ENCODE measurements at regions not wholly inside any gene's neighbourhood (a gene's known extent, or its start where the extent isn't known, plus 50 kb on each side); places are given as distances from the start of the nearest gene placed in this dataset.

GRCh38 chr13:73981595-73981994 lies 152.6 kb downstream of the KLF12 start:
- Histone ChIP-seq H3K4me3 (no peak overlapping the region), H3K36me3 (no peaks in the 10 kb centered on the region), H3K27ac (no peak overlapping the region), H3K4me1 (ENCODE audit: low read depth) (peaks cover 38% of the 10 kb centered on the region), H3K9me3 (ENCODE audit: low read depth) (no peaks in the 10 kb centered on the region), H3K27me3 (no peaks in the 10 kb centered on the region)
- no peak for TF ChIP-seq CTCF (IDR thresholded peaks at IDR 0.05; ENCODE audit: low read depth, low read length)
- DNase-seq (ENCODE audit: low read depth in 1 of 2, low spot score in 1 of 2) = no peak

GRCh38 chr13:73975767-73976166 lies 158.4 kb downstream of the KLF12 start:
- no peaks in the 10 kb centered on the region for H3K36me3 ChIP-seq
- DNase-seq (ENCODE audit: low read depth in 1 of 2, low spot score in 1 of 2) = no peak
- H3K4me3 ChIP-seq = no peak overlapping the region
- no peaks in the 10 kb centered on the region for H3K9me3 ChIP-seq (ENCODE audit: low read depth)
- no peak overlapping the region for H3K27ac ChIP-seq
- TF ChIP-seq CTCF (IDR thresholded peaks at IDR 0.05; ENCODE audit: low read depth, low read length) = no peak
- no peaks in the 10 kb centered on the region for H3K27me3 ChIP-seq
- no peaks in the 10 kb centered on the region for H3K4me1 ChIP-seq (ENCODE audit: low read depth)

- no peak overlapping the region for H3K27ac ChIP-seq
- no peak for DNase-seq (ENCODE audit: low read depth in 1 of 2, low spot score in 1 of 2)
- no peaks in the 10 kb centered on the region for H3K9me3 ChIP-seq (ENCODE audit: low read depth)
- no peaks in the 10 kb centered on the region for H3K4me1 ChIP-seq (ENCODE audit: low read depth)
- no peaks in the 10 kb centered on the region for H3K36me3 ChIP-seq
- no peak overlapping the region for H3K4me3 ChIP-seq
- H3K27me3 ChIP-seq = no peaks in the 10 kb centered on the region
- TF ChIP-seq CTCF (IDR thresholded peaks at IDR 0.05; ENCODE audit: low read depth, low read length) = no peak
These were observed 160.2 kb downstream of the KLF12 start for GRCh38 chr13:73974051-73974450.

- Histone ChIP-seq H3K4me1 (ENCODE audit: low read depth) (no peaks in the 10 kb centered on the region), H3K4me3 (no peak overlapping the region), H3K27me3 (no peaks in the 10 kb centered on the region), H3K9me3 (ENCODE audit: low read depth) (no peaks in the 10 kb centered on the region), H3K27ac (no peak overlapping the region), H3K36me3 (no peaks in the 10 kb centered on the region)
- no peak for DNase-seq (ENCODE audit: low read depth in 1 of 2, low spot score in 1 of 2)
- TF ChIP-seq CTCF (IDR thresholded peaks at IDR 0.05; ENCODE audit: low read depth, low read length) = no peak
These were observed 161.0 kb downstream of the KLF12 start for GRCh38 chr13:73973156-73973555.

GRCh38 chr13:73972545-73972944 lies 161.7 kb downstream of the KLF12 start:
- TF ChIP-seq CTCF (IDR thresholded peaks at IDR 0.05; ENCODE audit: low read depth, low read length) = no peak
- DNase-seq (ENCODE audit: low read depth in 1 of 2, low spot score in 1 of 2) = no peak
- no peak overlapping the region for H3K27ac ChIP-seq
- H3K27me3 ChIP-seq = no peaks in the 10 kb centered on the region
- H3K9me3 ChIP-seq (ENCODE audit: low read depth) = no peaks in the 10 kb centered on the region
- no peak overlapping the region for H3K4me3 ChIP-seq
- H3K36me3 ChIP-seq = no peaks in the 10 kb centered on the region
- H3K4me1 ChIP-seq (ENCODE audit: low read depth) = no peaks in the 10 kb centered on the region

GRCh38 chr13:73971481-73971880 lies 162.7 kb downstream of the KLF12 start:
- Histone ChIP-seq H3K4me1 (ENCODE audit: low read depth) (no peaks in the 10 kb centered on the region), H3K27ac (no peak overlapping the region), H3K27me3 (no peaks in the 10 kb centered on the region), H3K36me3 (no peaks in the 10 kb centered on the region), H3K4me3 (no peak overlapping the region), H3K9me3 (ENCODE audit: low read depth) (no peaks in the 10 kb centered on the region)
- DNase-seq (ENCODE audit: low read depth in 1 of 2, low spot score in 1 of 2) = no peak
- no peak for TF ChIP-seq CTCF (IDR thresholded peaks at IDR 0.05; ENCODE audit: low read depth, low read length)

Data from cardiac muscle cell (in vitro differentiated cells and primary cell).